ENCODE measurements at regions not wholly inside any gene's neighbourhood (a gene's known extent, or its start where the extent isn't known, plus 50 kb on each side); places are given as distances from the start of the nearest gene placed in this dataset.

DNA sequence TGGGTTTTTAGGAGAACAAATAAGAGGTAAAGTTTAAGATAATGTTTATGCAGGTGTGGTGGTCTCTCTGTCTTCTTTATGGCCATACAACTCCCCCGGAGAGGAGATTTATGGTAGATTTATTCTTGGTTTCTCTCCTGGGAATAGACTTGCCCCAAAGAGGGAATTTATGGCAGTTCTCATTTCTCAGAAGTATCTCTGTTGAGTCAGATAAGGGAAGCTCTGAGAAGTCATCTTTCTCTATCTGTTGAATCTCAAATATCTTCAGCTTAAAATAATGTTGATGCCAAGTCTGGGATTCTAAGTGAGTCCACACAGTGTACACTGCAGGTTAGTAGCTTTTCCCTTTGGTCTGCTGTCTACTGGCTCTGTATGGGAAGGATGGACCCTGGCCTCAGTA, 276.4 kb upstream of the PLET1 start:
- TF ChIP-seq CTCF (IDR thresholded peaks at IDR 0.05) (no peak), POLR2A (IDR thresholded peaks at IDR 0.05) (no peak)

Data from testis (tissue), 2 donors.